GM21360 (cell line): ENCODE measurements at regions not wholly inside any gene's neighbourhood (a gene's known extent, or its start where the extent isn't known, plus 50 kb on each side); places are given as distances from the start of the nearest gene placed in this dataset.

Source experiments
- ATAC-seq: cut with Tn5 transposase; IDR thresholded peaks from one replicate; pipeline ENCODE4 v1.9.1; 2021; ENCODE audit warnings: mild to moderate bottlenecking, moderate library complexity; ENCODE audit not compliant: unreplicated experiment

DNA sequence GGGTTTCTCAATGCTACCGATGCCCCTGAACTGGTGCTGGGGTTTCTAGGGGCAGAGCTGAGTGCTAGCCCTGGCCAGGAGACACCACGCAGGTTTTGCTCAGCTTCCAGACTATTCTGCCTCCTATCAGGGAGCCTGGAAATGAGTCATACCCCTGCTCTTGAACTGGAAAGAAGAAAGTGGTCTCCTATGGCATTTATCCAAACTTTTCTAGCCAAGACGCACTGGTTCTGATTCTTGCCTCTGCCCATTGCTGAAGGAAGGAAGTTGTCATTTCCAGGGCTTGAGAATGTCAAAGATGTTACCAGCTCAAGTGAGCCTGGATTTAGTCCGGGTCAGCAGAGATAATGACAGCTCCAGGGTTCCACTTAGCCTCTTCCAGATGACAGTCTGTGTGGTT lies 561.9 kb downstream of the CDK5RAP2 start:
- no peak for ATAC-seq

DNA sequence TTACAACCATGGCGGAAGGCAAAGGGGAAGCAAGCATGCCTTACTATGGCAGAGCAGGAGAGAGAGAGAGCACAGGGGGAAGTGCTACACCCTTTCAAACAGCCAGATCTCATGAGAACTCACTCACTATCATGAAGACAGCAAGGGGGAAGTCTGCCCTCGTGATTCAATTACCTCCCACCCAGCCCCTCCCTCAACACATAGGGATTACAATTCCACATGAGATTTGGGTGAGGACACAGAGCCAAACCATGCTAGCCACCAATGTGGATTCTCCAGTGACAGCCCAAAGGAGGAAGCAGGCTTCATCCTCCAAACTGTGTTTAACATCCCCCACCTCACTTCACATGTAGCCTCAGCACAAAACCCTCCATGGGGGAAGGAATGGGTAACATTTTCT lies 563.7 kb downstream of the CDK5RAP2 start:
- no peak for ATAC-seq

DNA sequence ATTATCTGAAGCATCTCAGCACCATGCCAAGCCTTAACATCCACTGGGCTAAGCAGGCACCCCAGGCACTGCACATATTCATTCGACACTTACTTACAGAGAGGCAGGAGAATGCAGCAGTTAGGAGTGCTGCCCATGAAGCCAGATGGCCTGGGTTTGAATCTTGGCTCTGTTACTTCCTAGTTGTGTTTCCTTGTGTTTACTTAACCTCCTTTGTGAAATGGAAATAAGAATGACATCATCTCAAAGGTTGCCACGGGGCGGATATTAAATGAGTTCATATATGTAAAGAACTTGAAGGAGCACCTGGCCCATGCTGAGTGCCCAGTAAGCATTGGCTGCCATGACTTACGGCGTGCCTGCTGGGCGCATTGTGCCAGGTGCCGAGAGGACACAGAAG lies 565.2 kb downstream of the CDK5RAP2 start:
- no peak for ATAC-seq

DNA sequence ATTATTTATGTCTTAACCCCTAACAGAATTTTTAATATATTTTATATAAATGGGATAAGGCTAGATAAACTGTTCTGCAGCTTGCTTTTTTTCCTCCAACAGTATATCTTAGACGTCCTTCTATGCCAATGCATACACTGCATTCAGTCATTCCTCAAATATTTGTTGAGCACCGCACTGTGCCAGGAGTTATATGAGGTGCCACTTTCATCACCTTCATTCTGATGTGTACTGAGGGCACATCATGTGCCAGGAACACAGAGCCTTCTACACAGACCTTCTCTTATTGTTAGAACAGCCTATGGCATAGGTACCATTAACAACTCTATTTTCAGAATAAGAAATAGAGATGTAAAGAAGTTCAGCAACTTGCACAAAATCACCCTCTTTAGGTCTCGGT lies 570.1 kb downstream of the CDK5RAP2 start:
- ATAC-seq: no peak

DNA sequence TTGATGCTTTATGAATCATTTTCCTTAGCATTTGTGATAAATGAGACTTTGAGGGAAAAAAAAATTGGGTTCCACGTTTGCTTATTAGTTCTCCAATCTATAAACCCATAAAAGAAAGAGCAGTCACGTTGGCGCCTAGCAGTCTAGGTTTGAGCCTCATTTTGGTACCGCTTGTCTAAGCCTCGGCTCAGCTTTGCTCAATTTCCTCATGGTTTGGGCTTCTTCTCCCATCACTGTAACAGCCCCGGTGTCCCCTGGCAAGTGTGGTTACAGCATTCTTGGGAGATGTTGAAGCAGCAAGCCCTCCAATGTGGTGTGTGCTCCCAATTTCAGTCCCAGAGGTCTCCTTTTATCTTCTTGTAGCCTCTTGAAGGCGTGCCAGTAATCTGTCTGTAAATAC lies 578.4 kb downstream of the CDK5RAP2 start:
- no peak for ATAC-seq

DNA sequence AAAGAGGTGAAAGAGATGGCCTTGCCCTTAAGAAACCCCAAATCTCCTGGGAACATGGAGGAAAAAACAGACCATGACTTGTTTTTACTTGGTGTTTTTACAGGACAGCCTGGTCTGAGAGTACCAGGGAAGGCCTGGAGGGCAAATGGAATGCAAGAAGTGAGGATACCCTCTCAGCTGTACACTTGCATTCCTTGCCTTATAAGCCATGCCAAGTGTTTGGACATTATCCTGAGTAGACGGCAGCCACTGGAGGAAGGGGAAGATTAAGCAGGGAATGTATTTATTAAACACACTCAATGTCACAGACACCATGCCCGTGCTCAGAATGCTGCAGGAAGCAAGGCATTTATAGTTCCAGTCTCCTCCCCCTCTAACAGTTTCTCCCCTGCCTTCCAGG lies 581.4 kb downstream of the CDK5RAP2 start:
- ATAC-seq: no peak

DNA sequence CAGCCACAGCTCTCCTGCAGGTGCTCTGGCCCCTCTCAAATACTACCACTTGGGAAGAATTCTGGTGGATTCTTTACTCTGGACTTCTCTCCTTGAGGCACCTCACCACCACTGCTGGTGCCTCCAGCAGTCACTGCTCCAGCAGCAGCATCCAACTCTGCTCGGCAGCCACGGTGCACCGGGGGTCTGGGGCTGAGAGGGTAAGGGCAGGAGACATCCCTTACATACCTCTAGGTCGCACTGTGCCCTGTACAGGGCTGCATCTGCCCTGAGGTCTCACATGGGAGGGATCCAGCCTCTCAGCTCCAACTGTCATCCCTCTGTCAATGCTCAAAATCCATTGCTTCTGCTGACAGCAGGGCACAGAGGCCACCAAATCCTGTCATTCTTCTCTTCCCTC lies 588.2 kb downstream of the CDK5RAP2 start:
- ATAC-seq: no peak

DNA sequence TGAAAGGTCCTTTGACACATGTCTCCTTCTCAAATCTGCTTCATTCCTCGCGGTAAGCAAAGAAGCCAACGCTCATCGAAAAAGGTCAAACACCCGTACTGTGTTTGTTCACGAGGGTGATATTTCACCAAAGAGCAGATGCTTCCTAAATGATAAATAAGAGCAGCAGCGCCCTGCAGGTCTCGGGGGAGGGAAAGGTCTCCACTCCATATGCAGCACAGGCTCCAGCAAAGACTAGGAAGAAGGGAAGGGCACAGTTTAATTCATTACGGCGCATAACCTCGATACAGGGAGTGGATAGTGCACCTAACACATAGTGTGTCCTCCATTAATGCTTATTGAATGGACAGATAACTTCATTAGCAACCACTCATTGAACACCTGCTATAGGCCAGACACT lies 593.3 kb downstream of the CDK5RAP2 start:
- ATAC-seq: no peak

DNA sequence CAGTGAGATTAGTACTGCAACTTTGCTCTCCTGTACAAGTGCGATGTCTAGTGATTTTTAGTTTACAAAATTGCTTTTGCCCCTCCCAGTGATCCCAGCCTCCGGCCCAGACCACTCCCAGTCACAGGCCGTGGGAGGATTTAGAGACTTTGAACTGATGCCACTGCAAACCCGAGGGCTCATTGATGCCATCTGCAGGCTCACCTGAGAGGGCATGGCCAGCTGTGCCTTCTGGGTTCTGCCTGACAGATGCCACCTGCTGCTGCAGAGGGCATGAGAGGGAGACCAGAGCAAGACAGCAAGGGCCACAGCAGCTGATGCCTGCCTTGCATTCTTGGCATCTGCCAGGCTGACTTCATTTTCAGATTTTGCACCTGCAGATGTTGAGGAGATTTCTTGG lies 593.8 kb downstream of the CDK5RAP2 start:
- no peak for ATAC-seq

DNA sequence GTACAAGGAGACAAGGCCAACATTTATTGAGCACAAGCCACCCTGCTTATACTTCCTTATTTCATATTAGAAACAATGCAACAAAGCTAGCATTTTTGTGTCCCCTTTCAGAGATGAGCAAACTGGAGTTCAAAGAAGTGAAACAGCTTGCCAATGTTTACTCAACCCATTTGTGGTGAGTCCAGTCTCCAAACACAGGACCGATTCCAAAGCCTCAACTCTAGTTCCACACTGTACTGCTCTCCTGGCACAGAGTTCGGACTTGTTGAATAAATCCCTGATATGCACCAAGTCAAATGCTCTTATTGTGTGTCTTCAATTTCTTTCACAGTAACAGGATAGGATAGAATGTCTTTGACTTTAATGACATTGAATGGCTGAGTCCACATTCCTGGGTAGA lies 604.8 kb upstream of the BRINP1 start:
- no peak for ATAC-seq

DNA sequence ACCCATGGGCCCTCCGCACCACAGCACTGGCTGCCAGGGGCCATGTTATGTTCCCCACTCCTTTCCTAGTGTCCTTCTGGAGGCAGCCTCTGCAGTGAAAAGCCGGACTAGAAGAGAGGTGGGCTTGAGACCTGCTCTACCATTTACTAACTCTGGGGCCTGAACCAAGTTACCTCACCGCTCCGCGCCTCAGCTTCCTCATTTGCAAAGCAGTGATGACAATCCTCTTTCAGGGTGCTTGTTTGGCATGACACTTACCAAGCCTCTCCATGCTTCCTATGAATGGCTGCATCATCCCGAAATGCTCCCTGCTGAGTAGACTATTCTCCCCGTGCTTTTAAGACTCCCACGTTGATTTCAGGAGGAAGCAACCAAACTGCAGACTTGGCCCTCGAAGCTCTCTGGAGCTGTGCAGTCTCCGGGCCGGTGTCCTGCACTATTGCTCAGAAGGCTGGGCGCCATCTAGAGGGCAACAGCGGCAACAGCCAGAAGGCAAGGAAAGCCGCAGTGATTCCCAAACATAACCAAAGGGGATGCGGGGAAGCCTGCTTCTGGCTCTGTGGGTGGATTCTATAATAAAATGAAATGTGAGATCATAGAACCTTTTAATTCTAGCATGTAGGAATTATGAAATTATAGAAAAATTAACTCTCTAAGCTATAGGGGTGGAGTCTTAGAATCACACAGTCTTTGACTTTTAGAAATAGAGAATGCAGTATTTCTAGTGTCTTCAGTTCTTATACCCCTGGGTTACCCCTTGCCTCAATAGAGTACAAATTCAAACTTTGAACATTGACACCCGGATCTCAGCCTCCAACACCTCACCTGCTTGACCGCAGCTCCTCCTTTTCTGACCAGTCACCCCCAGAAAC lies 599.8 kb upstream of the BRINP1 start:
- ATAC-seq: peak; percentile 90

DNA sequence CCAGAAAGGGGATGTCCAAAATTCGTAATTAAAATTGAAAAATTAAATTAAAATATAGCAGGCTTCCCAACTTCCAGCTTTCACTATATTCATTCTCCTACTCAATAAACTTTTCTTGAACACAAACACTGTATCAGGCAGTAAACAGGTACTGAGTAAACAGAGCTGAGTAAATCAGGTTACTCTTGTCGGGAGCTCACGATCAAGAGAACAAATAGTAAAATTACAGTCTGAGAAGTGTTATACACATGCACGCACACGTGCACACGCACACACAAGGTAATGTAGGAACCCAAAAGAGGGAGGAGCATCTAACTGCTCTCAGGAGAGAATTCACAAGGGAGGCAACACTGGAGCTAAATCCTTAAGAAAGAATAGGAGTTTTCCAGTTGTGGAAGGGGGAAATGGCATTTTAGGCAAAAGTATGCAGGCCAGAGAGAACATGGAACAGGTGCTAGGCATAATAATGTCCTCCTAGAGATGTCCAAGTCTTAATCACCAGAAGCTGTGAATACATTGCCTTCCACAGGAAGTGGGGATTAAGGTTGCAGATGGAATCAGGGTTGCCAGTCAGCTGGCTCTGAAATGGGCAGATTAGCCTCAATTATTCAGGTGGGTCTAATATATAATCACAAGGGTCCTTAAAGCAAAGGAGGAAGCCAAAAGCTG lies 598.8 kb upstream of the BRINP1 start:
- ATAC-seq: no peak

DNA sequence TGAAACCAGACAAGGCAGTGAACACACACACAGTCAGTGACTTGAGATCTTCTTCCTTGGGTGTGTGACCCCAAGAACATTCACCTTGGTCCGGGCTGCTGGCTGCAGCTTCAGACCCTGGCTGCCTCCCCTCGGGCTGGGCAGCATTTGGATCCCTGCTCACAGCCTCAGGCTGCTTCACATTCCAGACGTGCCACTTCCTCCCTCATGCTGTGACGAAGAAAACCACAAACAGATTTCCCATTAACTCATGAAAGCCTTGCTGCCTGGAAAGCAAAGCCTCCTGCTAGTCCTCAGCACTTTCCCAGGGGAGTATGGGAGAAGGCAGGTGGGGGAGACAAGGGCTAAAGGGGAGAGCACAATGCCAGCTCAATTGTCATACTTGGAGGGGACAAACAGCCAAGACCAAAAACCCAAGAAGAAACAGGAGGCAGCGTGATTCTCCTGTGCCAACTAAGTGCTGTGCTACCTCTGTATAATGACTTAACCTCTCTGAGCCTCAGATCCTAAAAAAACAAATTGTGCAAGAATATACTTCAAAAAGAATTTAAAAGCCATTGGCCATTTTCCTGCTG lies 594.6 kb upstream of the BRINP1 start:
- ATAC-seq: no peak

DNA sequence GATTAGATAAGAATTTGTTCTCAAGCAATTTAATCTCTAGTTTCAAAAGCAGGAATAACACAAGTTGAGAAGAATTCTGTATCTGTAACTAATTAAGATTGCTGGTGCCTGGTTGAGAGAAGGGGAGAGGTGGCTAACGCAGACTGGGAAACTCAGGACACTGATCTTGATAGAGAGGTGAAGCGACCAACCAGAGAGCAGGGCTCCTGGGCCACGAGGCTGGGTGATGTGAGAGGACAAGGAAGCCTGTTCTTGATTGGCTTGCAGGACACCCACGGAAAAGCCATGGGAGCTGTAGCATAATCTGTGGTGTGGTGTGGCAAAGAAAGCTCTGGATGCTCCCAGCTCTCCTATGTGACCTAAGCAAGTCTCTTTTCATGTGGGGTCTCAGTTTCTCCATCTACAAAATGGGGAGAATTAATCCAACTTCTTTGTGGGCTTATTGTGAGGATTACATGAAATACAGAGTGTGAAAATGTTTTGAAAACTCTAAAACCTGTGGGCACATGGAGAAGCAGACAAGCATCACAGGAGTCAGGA lies 594.1 kb upstream of the BRINP1 start:
- ATAC-seq: no peak

DNA sequence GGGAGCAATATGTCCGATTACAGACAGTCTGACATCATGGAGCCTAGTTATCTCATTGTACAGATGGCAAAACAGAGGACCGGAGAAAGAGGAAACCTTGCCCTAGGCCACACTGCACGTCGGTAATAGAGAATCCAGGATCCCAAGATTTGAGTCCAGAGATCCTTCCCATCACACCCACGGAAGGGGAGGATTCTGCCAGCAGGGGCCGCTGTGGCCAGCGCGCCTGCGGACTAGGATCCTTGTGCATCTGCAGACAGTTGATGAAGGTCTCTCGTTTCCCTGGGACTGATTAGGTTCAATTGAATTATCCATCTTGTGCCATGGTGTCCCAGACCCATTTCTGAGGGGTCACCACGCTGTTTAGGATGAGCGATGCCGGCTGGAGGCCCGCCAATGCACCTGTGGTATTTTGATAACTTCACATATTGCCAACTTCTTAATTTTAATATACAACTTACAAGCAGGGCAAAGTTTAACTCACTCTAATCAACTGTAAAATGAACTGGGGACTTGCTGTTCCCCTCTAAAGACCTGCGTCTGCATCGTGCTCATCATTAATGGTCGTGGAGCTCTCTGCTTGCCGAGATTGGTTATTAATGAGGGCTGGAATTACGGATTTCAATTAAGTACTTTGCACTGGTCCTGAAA lies 592.7 kb upstream of the BRINP1 start:
- peak; percentile 59 for ATAC-seq

DNA sequence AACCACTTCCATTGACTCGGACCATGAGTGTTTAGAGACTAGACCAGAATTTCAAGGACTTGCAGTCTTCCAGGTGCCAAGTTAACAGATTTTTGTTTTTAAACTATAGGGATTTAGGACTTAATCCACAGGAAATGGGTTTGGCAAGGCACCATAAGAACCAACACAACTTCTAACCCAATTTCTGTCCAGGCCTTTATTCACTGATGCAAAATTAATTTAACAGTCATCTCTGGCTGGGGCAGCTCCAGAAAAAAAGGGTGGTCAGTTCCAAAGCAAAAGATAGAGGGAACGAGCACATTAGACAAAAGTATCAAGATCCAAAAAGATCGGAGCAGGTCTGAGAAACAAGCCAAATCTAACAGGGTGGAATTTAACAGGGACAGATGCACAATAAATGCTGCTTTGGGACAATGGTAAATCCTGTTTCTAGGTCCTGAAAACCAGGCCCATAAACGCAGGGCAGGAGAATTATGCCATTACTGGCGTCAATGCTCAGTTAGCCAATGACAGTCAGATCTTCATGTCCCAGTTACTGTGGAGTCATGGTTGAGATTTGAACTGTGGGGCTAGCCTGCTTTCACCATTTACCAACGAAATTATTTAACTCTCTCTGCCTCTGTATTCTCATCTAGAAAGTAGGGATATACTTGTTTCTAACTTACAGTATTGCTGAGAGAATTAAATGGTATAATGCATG lies 590.8 kb upstream of the BRINP1 start:
- no peak for ATAC-seq

DNA sequence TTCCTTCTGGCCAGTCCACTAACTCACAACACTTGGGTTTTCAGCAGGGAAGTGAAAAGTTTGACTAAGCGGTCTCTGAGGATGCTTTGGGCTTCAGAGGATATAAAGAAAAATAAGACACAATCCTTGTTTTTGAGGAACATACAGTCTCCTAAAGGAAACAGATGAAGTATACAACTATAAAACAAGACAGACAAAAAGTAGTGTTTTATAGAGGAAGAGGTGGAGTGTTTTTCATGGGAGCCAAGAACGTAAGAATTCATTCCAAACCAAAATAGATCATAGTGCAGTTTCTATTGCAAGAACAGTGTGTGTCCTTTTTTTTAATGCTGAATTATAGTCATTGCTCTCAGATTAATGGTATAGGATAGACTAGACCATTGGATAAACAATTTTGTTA lies 586.9 kb upstream of the BRINP1 start:
- no peak for ATAC-seq

DNA sequence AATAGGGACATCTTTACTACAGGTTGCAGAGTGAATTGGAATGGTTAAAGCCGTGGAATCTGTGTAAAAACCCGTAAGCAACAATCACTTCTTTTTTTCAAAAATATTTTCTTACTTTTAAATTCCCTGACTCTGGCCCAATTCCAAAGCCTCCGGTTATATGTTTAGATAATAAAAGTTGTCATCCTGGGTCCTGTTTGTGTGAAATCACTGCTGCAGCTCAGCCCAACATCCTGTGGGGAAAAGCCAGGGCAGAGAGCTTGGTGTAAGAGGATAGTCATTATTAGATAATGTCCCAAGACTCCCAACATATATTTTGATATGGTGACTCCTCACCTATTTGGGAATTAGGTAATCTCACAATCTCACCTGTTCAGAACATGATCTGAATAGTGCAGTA lies 586.0 kb upstream of the BRINP1 start:
- ATAC-seq: no peak

DNA sequence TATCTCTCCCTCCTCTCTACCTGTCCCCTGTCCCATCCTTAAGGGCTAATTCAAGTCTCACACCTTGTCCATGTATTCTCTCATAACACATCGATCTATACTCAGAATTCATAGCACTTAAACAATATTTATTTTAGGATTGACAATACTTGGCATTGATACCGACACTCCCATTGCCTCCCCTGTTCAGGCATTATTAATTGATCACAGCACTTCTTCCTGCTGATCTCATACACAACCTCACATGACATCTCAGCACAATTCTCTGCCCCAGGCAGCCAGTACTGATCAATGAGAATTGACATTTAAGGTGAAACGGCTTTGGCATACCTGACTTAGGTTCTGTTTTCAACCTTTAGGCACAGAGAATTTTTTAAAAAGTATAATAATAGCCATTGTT lies 582.4 kb upstream of the BRINP1 start:
- ATAC-seq: no peak

DNA sequence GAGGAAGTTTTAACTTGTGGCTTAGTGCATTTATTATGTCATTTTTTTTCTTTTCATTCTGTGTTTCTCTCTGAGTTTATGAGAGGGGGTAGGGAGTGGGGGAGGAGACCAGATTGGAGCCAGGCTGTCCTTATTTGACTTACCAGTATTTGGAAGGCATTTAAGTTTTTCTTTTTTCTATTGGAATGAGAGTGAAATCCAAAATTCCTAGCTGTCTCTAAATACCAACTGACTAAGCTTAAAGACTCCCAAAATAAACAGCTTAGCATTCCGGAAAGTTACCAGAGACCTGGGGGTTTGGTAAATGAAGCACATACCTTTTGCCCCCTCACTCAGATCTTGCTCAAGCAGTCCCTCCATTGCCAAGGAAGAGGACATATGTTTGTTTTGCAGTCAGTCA lies 581.9 kb upstream of the BRINP1 start:
- ATAC-seq: no peak

DNA sequence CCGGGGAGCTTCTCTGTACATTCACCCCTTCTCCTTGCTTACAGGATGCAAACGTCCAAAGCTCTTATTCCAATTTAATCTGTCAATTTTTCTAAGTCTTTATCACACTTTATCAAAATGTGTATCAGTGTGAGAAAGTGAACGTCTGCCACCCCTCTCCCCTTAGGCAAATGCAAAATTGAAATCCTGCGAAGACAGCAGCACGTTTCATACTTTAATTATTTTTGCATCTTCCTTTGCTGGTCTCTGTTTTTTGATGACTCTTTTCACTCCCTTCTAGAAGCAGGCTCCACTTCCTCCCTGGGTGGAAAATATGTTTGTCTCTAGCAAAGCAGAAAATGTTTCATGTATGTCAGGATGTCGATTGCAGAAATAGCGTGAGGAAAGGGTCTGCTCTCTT lies 576.5 kb upstream of the BRINP1 start:
- no peak for ATAC-seq
